Occipital lobe (tissue), 1 donor: ENCODE measurements at regions not wholly inside any gene's neighbourhood (a gene's known extent, or its start where the extent isn't known, plus 50 kb on each side); places are given as distances from the start of the nearest gene placed in this dataset.

Source experiments
- DNase-seq: peaks from one replicate; lab custom pipeline; 2025; lab: John Stamatoyannopoulos, UW

GRCh38 chr6:106035655-106036054, 50.5 kb upstream of the PRDM1 start:
- no peak for DNase-seq

- no peak for DNase-seq
Observed at GRCh38 chr6:106033806-106034205, 52.3 kb upstream of the PRDM1 start.

- no peak for DNase-seq
Observed at GRCh38 chr6:106027758-106028157, 58.4 kb upstream of the PRDM1 start.

- DNase-seq: no peak
Observed at GRCh38 chr6:106026748-106027715, 59.1 kb upstream of the PRDM1 start.

- no peak for DNase-seq
Observed at GRCh38 chr6:106025655-106026054, 60.5 kb upstream of the PRDM1 start.

GRCh38 chr6:106022801-106023200, 63.3 kb upstream of the PRDM1 start:
- DNase-seq: no peak

- no peak for DNase-seq
Observed at GRCh38 chr6:106017454-106017853, 68.7 kb upstream of the PRDM1 start.

GRCh38 chr6:106014955-106015354, 71.2 kb upstream of the PRDM1 start:
- no peak for DNase-seq

GRCh38 chr6:106011476-106011875, 74.7 kb upstream of the PRDM1 start:
- DNase-seq: no peak

GRCh38 chr6:106005954-106006353, 80.2 kb upstream of the PRDM1 start:
- DNase-seq: no peak

- no peak for DNase-seq
Observed at GRCh38 chr6:106005013-106005412, 81.1 kb upstream of the PRDM1 start.

GRCh38 chr6:106003268-106003987, 82.7 kb upstream of the PRDM1 start:
- no peak for DNase-seq

GRCh38 chr6:106002005-106002404, 84.1 kb upstream of the PRDM1 start:
- no peak for DNase-seq

- DNase-seq: no peak
Observed at GRCh38 chr6:106000935-106001334, 85.2 kb upstream of the PRDM1 start.

- DNase-seq: no peak
Observed at GRCh38 chr6:105997482-105997881, 88.7 kb upstream of the PRDM1 start.

GRCh38 chr6:105995391-105995865, 90.7 kb upstream of the PRDM1 start:
- no peak for DNase-seq

- DNase-seq: no peak
Observed at GRCh38 chr6:105994591-105995390, 91.3 kb upstream of the PRDM1 start.

- no peak for DNase-seq
Observed at GRCh38 chr6:105994118-105994590, 92.0 kb upstream of the PRDM1 start.

GRCh38 chr6:105993341-105994117, 92.6 kb upstream of the PRDM1 start:
- no peak for DNase-seq

- peak; percentile 28 for DNase-seq
Observed at GRCh38 chr6:105992315-105992961, 93.7 kb upstream of the PRDM1 start.
